ENCODE measurements at regions not wholly inside any gene's neighbourhood (a gene's known extent, or its start where the extent isn't known, plus 50 kb on each side); places are given as distances from the start of the nearest gene placed in this dataset.
A peak's percentile ranks its signal among the peaks of the same experiment; 100 is the strongest.

DNA sequence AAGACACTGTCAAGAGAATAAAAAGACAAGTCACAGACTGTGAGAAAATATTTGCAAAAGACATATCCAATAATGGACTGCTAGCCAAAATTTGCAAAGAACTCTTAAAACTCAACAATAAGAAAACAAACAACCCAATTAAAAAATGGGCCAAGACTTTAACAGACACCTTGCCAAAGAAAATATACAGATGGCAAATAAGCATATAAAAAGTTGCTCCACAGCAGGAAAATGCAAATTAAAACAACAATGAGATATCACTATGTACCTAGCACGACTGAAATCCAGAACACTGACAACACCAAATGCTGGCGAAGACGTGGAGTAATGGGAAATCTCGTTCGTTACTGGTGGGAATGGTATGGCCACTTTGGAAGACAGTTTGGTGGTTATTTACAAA lies 228.9 kb downstream of the TTC8 start:
- DNase-seq (ENCODE audit: low read depth in 2 of 2), result no peak
- TF ChIP-seq CTCF (IDR thresholded peaks at IDR 0.05; ENCODE audit: low read depth, low read length), result no peak
- no peak overlapping the region for H3K4me3 ChIP-seq (replicated peaks in 1 of 2; ENCODE audit: low read depth in 2 of 2, low read length in 2 of 2)

DNA sequence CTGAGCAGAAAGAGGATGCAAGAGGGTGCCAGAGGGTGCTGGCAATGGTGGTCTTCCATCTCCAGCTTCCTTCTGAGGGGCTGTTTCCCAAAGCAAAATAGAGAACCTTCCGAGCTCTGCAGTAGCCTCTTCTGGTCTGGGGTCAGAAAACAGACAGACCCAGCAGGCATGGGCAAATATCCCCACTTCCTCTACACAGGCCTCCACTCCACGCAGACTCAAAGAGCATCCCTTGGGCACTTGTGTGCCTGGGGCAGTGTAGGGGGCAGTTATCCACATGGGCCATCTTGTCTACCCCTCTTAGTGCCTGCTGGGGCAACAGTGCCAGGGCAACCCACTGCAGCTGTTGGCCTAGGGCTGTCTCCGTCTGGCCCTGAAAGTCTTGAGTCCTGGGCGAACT lies 231.9 kb downstream of the TTC8 start:
- no peak for TF ChIP-seq CTCF (IDR thresholded peaks at IDR 0.05; ENCODE audit: low read depth, low read length)
- no peak for DNase-seq (ENCODE audit: low read depth in 2 of 2)
- no peak overlapping the region for H3K4me3 ChIP-seq (replicated peaks in 1 of 2; ENCODE audit: low read depth in 2 of 2, low read length in 2 of 2)

DNA sequence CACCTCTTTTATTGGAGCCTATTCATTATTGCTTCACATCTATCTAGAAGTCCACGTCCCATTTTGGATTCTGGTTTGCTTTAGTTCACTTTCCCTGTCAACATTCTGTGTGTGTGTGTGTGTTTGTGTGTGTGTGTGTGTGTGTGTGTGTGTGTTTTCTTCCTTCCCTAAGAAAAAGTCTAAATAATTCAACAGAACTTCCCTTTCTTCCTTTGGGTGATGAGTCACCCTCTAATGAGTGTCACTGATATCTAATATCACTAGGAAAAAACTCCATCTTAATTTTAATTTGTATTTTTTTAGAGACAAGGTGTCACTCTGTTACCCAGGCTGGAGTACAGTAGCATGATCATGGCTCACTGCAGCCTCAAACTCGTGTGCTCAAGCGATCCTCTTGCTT lies 234.2 kb downstream of the TTC8 start:
- no peak overlapping the region for H3K4me3 ChIP-seq (replicated peaks in 1 of 2; ENCODE audit: low read depth in 2 of 2, low read length in 2 of 2)
- no peak for DNase-seq (ENCODE audit: low read depth in 2 of 2)
- TF ChIP-seq CTCF (IDR thresholded peaks at IDR 0.05; ENCODE audit: low read depth, low read length), result no peak

GRCh38 chr14:89060191-89060590 lies 235.7 kb downstream of the TTC8 start:
- TF ChIP-seq CTCF (IDR thresholded peaks at IDR 0.05; ENCODE audit: low read depth, low read length), result no peak

DNA sequence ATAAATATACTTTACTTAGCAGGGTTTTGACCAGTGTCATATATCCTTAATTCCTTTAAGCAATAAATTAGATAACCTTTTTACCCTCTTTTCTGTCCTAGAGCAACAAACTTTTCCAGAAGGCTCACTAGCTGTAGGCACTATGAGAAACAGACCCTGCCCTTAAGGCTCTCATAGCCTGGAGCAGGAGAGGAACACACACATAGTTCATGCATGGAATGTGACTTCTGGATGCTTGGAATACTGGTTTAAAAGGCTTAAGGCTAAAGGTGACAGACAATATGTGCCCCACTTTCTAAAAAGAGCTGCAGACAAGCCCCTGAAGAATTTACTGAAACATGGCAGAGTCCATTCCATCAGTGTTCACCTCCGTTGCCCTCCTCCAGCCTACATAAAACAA lies 237.2 kb downstream of the TTC8 start:
- DNase-seq (ENCODE audit: low read depth in 2 of 2), result no peak
- H3K4me3 ChIP-seq (replicated peaks in 1 of 2; ENCODE audit: low read depth in 2 of 2, low read length in 2 of 2), result no peak overlapping the region
- no peak for TF ChIP-seq CTCF (IDR thresholded peaks at IDR 0.05; ENCODE audit: low read depth, low read length)

More at GRCh38 chr14:89060191-89060590, 235.7 kb downstream of the TTC8 start:
- DNase-seq (ENCODE audit: low read depth in 2 of 2), result peak in 1 of 2 donors; percentile 45
- H3K4me3 ChIP-seq (replicated peaks in 1 of 2; ENCODE audit: low read depth in 2 of 2, low read length in 2 of 2), result no peak overlapping the region

DNA sequence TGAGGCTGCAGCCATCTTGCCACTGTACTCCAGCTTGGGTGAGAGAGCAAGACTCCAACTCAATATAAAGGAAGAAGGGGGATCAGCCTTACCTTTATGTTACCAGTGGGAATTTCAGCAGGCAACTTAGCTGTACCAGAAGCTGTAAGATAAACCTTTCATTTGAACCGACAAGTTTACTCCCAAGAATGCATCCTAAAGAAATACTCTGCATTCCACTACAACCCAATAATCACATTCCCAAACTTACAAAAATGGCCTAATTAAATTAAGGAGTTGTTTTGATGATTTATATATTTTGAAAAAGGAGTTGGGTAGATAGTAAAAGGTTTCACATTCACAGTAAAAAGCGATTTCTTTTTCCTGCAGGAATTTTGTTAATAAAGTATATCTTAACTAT lies 241.4 kb downstream of the TTC8 start:
- TF ChIP-seq CTCF (IDR thresholded peaks at IDR 0.05; ENCODE audit: low read depth, low read length), result no peak
- DNase-seq (ENCODE audit: low read depth in 2 of 2), result no peak
- no peak overlapping the region for H3K4me3 ChIP-seq (replicated peaks in 1 of 2; ENCODE audit: low read depth in 2 of 2, low read length in 2 of 2)

DNA sequence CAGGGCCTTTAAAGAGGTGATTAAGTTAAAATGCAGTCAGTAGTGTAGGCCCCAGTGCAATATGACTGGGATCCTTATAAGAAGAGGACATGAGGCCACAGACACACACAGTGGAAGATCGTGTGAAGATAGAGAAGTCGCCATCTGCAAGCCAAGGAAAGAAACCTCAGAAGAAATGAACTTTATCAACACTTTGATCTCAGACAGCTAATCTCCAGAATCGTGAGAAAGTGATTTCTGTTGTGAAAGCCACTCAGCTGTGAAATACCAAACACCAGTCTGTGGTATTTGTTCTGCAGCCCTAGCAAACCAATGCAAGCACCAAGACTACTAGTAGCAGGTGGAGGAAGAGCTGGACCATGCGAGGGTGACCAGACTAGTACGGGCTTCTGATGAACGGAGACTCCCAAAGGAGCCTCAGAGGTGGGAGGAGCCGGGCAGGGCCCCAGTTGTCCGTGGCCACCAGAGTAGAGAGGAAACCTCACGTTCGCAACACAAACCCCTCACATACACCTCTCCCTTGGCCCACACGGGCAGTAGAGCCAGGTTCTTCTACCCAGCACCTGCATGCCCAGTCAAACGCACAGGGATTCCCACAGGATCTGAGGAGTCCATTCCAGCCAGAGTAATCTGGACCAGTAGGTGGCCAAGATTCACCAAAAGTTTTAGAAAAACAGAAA lies 243.0 kb downstream of the TTC8 start:
- DNase-seq (ENCODE audit: low read depth in 2 of 2), result no peak
- no peak for TF ChIP-seq CTCF (IDR thresholded peaks at IDR 0.05; ENCODE audit: low read depth, low read length)
- H3K4me3 ChIP-seq (replicated peaks in 1 of 2; ENCODE audit: low read depth in 2 of 2, low read length in 2 of 2), result no peak overlapping the region

All from cardiac fibroblast (primary cell).